GM12891 (cell line): ENCODE measurements at regions not wholly inside any gene's neighbourhood (a gene's known extent, or its start where the extent isn't known, plus 50 kb on each side); places are given as distances from the start of the nearest gene placed in this dataset.

Source experiments
- PAX5 ChIP-seq: IDR thresholded peaks from 2 replicates; pipeline ENCODE4 v1.6.1; 2011; ENCODE audit warnings: low read length, moderate library complexity, mild to moderate bottlenecking; ENCODE audit not compliant: insufficient read depth, severe bottlenecking
- POLR2A ChIP-seq: IDR thresholded peaks from 2 replicates; pipeline ENCODE4 v1.6.1; 2011; ENCODE audit warnings: low read depth, low read length, control low read depth
- POLR2AphosphoS5 ChIP-seq: IDR thresholded peaks from 2 replicates; pipeline ENCODE4 v1.6.1; 2011; ENCODE audit warnings: low read depth, low read length, control low read depth
- POU2F2 ChIP-seq: IDR thresholded peaks from 2 replicates; pipeline ENCODE4 v1.6.1; 2011; ENCODE audit warnings: low read depth, mild to moderate bottlenecking, control low read depth, low read length, moderate library complexity
- SPI1 ChIP-seq: IDR thresholded peaks from 2 replicates; pipeline ENCODE4 v1.6.1; 2011; ENCODE audit warnings: low read depth, low read length, control low read depth
- TAF1 ChIP-seq: IDR thresholded peaks from 2 replicates; pipeline ENCODE4 v1.6.1; 2011; ENCODE audit warnings: low read depth, low read length, control low read depth

DNA sequence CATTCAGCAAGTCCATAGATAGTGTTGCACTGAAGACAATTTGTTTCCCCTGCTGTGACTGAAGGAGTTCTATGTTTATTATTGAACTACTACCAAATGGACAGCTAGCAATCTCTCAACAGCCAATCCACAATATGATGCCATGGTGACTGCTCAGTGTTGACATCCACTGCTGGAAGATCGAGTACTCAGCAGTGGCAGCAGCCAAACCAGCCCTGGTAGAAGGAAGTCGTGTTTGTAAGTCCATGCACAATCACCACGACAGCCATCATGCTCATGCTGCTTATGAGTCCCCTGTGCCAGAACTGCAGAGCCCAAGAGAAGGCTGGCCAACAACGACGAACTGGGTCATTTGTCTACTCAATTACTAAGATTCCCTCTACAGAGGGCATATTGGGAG, 66.4 kb downstream of the OSR1 start:
- TF ChIP-seq TAF1 (no peak), POLR2A (no peak), POLR2AphosphoS5 (no peak), PAX5 (no peak), SPI1 (no peak), POU2F2 (no peak)
